ENCODE measurements at regions not wholly inside any gene's neighbourhood (a gene's known extent, or its start where the extent isn't known, plus 50 kb on each side); places are given as distances from the start of the nearest gene placed in this dataset.

DNA sequence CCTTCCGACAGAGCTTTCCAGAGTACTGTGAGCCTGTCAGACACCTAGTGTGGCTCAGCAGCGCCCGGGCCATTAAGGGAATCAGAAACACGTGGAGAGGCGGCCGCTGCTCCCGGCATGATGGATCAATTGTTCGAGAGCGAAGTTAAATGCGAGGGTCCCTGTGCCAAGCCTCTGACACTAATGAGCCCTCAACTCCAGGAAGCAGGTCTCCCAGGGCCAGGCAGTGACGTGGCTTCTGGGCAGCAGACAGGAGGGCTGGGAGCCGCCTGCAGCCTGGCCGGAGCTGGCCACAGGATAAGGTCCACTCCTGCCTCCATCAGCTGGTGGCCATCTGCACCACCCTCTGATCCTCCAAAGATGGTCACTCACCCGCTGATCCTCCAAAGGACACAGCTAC lies 67.5 kb upstream of the CLDN14 start:
- Mint-ChIP-seq H3K4me1 (ENCODE audit: low read depth, unreplicated experiment) (no peaks in the 10 kb centered on the region), H3K36me3 (ENCODE audit: insufficient read depth, unreplicated experiment) (no peaks in the 10 kb centered on the region), H3K9me3 (ENCODE audit: low read depth, unreplicated experiment) (no peaks in the 10 kb centered on the region), H3K27ac (ENCODE audit: unreplicated experiment) (no peak overlapping the region), H3K27me3 (ENCODE audit: unreplicated experiment) (peaks cover 32% of the 10 kb centered on the region), H3K4me3 (ENCODE audit: low read depth, unreplicated experiment) (no peak overlapping the region)
- no TSS peak for BruUV-seq (replicated peaks)
- no peak for DNase-seq
- CTCF ChIA-PET = no interaction called here
- TF ChIP-seq, protein P1, sequence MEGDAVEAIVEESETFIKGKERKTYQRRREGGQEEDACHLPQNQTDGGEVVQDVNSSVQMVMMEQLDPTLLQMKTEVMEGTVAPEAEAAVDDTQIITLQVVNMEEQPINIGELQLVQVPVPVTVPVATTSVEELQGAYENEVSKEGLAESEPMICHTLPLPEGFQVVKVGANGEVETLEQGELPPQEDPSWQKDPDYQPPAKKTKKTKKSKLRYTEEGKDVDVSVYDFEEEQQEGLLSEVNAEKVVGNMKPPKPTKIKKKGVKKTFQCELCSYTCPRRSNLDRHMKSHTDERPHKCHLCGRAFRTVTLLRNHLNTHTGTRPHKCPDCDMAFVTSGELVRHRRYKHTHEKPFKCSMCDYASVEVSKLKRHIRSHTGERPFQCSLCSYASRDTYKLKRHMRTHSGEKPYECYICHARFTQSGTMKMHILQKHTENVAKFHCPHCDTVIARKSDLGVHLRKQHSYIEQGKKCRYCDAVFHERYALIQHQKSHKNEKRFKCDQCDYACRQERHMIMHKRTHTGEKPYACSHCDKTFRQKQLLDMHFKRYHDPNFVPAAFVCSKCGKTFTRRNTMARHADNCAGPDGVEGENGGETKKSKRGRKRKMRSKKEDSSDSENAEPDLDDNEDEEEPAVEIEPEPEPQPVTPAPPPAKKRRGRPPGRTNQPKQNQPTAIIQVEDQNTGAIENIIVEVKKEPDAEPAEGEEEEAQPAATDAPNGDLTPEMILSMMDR (IDR thresholded peaks at IDR 0.05; ENCODE audit: unreplicated experiment) = no peak
- intact Hi-C loops (cut with micrococcal nuclease; ENCODE audit: unreplicated experiment) = no loop called here

DNA sequence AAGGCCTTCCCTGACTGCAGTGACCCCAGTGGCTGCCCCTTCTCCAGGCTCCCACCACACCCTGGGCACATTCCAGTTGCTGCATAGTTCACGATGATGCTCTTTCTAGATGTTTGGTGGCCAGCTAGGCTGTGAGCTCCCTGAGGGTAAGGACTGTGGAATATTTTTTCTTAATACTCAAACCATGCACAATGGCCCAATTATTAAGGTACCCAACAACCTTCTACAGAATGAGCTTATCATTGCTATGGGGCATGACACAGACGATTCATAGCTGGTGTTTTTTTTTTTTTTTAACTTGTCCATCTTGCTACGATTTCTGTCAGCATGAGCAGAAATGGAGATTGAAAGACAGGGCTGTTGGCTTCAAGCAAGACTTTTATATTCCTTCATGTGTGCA lies 68.9 kb upstream of the CLDN14 start:
- TF ChIP-seq, protein P1 (IDR thresholded peaks at IDR 0.05; ENCODE audit: unreplicated experiment) = no peak
- Mint-ChIP-seq H3K4me3 (ENCODE audit: low read depth, unreplicated experiment) (no peak overlapping the region), H3K36me3 (ENCODE audit: insufficient read depth, unreplicated experiment) (no peaks in the 10 kb centered on the region), H3K4me1 (ENCODE audit: low read depth, unreplicated experiment) (no peaks in the 10 kb centered on the region), H3K27ac (ENCODE audit: unreplicated experiment) (no peak overlapping the region), H3K27me3 (ENCODE audit: unreplicated experiment) (peaks cover 28% of the 10 kb centered on the region), H3K9me3 (ENCODE audit: low read depth, unreplicated experiment) (no peaks in the 10 kb centered on the region)
- DNase-seq = no peak
- no TSS peak for BruUV-seq (replicated peaks)
- intact Hi-C loops (cut with micrococcal nuclease; ENCODE audit: unreplicated experiment) = no loop called here
- CTCF ChIA-PET = interaction anchor here (0.6 to 0.7 kb wide), 2 partner anchors 29 to 32 kb away, joined by 3 to 6 read pairs; no protein-coding TSS in a partner anchor

DNA sequence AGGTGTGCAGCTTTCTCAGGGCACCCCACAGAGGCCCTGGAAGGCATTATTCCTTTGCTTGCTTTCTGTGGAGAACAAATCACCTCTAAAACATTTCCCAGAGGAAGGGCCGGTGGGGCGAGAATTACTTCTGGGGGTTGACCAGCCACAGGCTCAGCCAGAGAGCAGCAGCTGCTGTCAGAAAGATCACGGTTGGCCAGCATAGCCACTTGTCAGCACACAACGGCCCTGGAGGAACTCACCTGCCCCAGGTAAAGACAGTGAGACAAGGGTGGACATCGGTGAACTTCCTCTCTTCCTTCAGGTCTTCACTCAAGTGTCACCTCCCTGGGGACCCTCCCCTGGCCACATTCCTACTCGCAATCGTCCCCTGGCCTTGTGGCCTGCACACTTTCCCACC lies 69.5 kb upstream of the CLDN14 start:
- TF ChIP-seq, protein P1 (IDR thresholded peaks at IDR 0.05; ENCODE audit: unreplicated experiment) = no peak
- no peaks in the 10 kb centered on the region for H3K36me3 Mint-ChIP-seq (ENCODE audit: insufficient read depth, unreplicated experiment)
- DNase-seq = no peak
- BruUV-seq (replicated peaks) = no TSS peak
- H3K27me3 Mint-ChIP-seq (ENCODE audit: unreplicated experiment) = peaks cover 28% of the 10 kb centered on the region
- H3K4me1 Mint-ChIP-seq (ENCODE audit: low read depth, unreplicated experiment) = no peaks in the 10 kb centered on the region
- intact Hi-C loops (cut with micrococcal nuclease; ENCODE audit: unreplicated experiment) = no loop called here
- CTCF ChIA-PET = no interaction called here
- H3K9me3 Mint-ChIP-seq (ENCODE audit: low read depth, unreplicated experiment) = no peaks in the 10 kb centered on the region
- no peak overlapping the region for H3K4me3 Mint-ChIP-seq (ENCODE audit: low read depth, unreplicated experiment)
- H3K27ac Mint-ChIP-seq (ENCODE audit: unreplicated experiment) = no peak overlapping the region

DNA sequence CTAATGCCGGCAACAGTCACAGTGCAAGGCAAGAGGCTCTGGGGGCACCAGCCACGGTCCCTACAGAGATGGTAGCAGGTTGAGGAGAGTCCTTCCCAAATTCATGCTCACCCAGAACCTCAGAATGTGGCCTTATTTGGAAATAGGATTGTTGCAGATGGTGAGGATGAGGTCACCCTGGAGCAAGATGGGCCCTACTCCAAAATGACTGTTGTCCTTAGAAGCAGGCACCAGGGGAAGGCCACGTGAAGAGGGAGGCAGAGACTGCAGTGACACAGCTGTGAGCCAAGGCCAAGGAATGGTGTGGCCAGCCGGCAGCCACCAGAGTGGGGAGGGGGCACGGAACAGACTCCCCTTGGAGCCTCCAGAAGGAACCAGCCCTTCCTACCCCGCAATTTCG lies 70.8 kb upstream of the CLDN14 start:
- H3K4me3 Mint-ChIP-seq (ENCODE audit: low read depth, unreplicated experiment) = no peak overlapping the region
- DNase-seq = no peak
- H3K36me3 Mint-ChIP-seq (ENCODE audit: insufficient read depth, unreplicated experiment) = no peaks in the 10 kb centered on the region
- TF ChIP-seq, protein P1 (IDR thresholded peaks at IDR 0.05; ENCODE audit: unreplicated experiment) = no peak
- no peaks in the 10 kb centered on the region for H3K9me3 Mint-ChIP-seq (ENCODE audit: low read depth, unreplicated experiment)
- no TSS peak for BruUV-seq (replicated peaks)
- peaks cover 40% of the 10 kb centered on the region for H3K27me3 Mint-ChIP-seq (ENCODE audit: unreplicated experiment)
- H3K4me1 Mint-ChIP-seq (ENCODE audit: low read depth, unreplicated experiment) = no peaks in the 10 kb centered on the region
- CTCF ChIA-PET = no interaction called here
- no peak overlapping the region for H3K27ac Mint-ChIP-seq (ENCODE audit: unreplicated experiment)
- intact Hi-C loops (cut with micrococcal nuclease; ENCODE audit: unreplicated experiment) = no loop called here

DNA sequence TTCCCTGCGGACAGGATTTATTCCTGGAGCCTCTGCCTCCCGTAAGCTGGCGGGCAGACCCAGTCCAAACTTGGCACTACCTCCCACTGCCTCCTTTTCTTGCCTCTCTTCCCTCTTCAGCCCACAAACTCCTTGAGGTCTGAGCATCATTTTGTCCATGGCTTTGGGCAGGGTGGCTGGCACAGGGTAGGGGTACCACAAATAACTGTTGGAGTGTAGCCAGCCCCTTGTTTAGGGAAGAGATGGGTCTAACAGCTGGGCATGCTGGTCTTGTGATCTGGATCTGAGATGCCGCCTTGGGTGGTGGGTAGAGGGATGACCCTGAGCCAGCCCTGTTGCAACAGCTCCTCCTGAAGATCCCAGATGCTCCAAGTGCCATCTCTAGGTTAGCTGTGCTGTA lies 71.4 kb upstream of the CLDN14 start:
- H3K4me1 Mint-ChIP-seq (ENCODE audit: low read depth, unreplicated experiment) = no peaks in the 10 kb centered on the region
- intact Hi-C loops (cut with micrococcal nuclease; ENCODE audit: unreplicated experiment) = no loop called here
- H3K27me3 Mint-ChIP-seq (ENCODE audit: unreplicated experiment) = peaks cover 46% of the 10 kb centered on the region
- H3K4me3 Mint-ChIP-seq (ENCODE audit: low read depth, unreplicated experiment) = no peak overlapping the region
- no peaks in the 10 kb centered on the region for H3K9me3 Mint-ChIP-seq (ENCODE audit: low read depth, unreplicated experiment)
- no peak for DNase-seq
- H3K36me3 Mint-ChIP-seq (ENCODE audit: insufficient read depth, unreplicated experiment) = no peaks in the 10 kb centered on the region
- TF ChIP-seq, protein P1 (IDR thresholded peaks at IDR 0.05; ENCODE audit: unreplicated experiment) = no peak
- BruUV-seq (replicated peaks) = no TSS peak
- CTCF ChIA-PET = no interaction called here
- no peak overlapping the region for H3K27ac Mint-ChIP-seq (ENCODE audit: unreplicated experiment)

Measured in Calu3 (cell line).